ACHN (cell line): ENCODE measurements at regions not wholly inside any gene's neighbourhood (a gene's known extent, or its start where the extent isn't known, plus 50 kb on each side); places are given as distances from the start of the nearest gene placed in this dataset.
A peak's percentile ranks its signal among the peaks of the same experiment; 100 is the strongest.
"Not testable (repeated sequence)": the region's sequence is repeated elsewhere in the genome, so short reads cannot be mapped to it uniquely, and the experiment has no call there.

Experiments used
- DNase-seq: peaks from one replicate; pipeline ENCODE4 v3.0.0-alpha.2; 2015
- in situ Hi-C: cut with HindIII; loops from 2 replicates; pipeline ENCODE4 v1.10.0; 2017; ENCODE audit warnings: low sequenced_read_pairs, low pct_ligation_motif_present, low pct_unique_long_range_greater_than_20kb

DNA sequence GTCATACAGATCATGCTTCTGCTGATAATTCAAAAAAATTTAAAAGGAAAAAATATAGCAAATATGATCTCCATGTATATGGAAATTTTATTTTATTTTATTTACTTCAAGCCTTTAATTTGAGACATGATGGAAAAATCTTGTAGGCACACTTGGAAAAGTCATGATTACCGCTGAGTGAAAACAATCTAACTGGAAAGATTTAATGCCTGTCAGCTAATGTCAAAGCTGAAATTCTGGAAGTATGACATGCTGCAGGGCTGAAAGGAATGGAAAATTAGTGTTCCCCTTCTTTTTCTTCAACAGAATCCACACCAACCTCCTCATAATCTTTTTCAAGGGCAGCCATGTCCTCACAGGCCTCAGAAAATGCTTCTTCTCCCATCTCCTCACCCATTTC, 58.2 kb downstream of the RPRM start:
- in situ Hi-C loops: no loop called here

DNA sequence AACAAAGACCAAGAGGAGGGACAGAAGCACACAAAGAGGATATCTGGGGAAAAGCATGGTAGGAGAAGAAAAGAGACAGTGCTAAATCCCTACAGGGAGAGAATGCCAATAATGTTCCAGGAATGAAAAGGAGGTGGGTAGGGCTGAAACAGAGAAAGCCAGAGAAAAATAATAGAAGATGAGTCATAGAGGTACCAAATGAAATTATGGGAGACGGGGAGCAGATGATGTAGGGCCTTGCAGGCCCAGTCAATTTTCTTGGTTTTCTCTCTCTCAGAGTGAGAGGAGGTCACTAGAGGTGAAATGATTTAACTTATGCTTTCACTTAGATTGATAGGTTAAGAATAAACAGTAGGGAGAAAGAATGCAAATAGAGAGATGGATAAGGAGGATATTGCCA, 61.5 kb downstream of the RPRM start:
- no peak for DNase-seq
- in situ Hi-C loops: no loop called here

More for the DNA sequence above, 58.2 kb downstream of the RPRM start:
- DNase-seq: no peak

DNA sequence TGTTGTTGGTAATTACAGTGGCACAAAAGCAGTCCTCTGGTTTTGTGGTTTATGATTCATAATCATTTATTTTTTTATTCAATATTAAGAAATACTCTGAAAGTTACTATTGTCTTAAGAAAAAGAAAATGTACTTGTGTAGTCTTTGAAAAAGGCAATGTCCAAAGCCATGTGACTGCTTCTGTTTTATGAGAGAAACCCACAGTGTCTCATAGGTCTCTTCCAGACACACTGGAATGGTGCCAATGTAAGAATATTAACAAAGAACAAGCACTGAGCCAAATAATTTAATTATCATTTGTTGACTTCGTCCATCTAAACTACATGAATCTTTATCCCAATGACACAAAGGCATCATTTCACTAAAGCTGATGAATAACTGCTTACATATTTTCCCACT, 62.5 kb downstream of the RPRM start:
- DNase-seq: no peak
- in situ Hi-C loops: no loop called here

GRCh38 chr2:153408710-153409385, 69.7 kb downstream of the RPRM start:
- in situ Hi-C loops: no loop called here
- DNase-seq: no peak

GRCh38 chr2:153405196-153405595, 73.4 kb downstream of the RPRM start:
- DNase-seq: no peak
- in situ Hi-C loops: no loop called here

- in situ Hi-C loops: no loop called here
- no peak for DNase-seq
Measured at GRCh38 chr2:153404792-153405191, 73.8 kb downstream of the RPRM start.

DNA sequence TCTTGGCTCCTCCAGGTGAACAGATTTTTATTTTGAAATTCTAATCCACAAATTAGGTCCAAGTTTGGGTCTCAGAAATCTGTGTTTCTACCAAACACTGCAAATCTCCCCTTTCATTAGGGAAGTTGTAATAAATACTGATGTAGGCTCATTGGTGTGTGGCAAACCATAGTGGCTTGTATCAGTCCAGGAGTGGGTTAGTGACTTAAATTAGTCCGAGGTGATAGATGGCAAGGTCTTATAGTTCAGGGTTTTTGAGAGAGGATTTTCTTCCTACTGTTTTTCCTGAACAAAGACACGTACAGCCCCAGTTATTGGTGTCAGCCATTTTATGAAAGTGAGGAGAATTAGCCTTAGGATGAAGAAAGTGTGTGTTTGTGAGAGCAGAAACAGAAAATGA, 74.6 kb downstream of the RPRM start:
- DNase-seq: no peak

GRCh38 chr2:153403352-153403751, 75.2 kb downstream of the RPRM start:
- in situ Hi-C loops, DNase-seq: not testable (repeated sequence)

More for the DNA sequence above, 74.6 kb downstream of the RPRM start:
- in situ Hi-C loops: no loop called here

GRCh38 chr2:153394686-153395085, 83.9 kb downstream of the RPRM start:
- DNase-seq: no peak

DNA sequence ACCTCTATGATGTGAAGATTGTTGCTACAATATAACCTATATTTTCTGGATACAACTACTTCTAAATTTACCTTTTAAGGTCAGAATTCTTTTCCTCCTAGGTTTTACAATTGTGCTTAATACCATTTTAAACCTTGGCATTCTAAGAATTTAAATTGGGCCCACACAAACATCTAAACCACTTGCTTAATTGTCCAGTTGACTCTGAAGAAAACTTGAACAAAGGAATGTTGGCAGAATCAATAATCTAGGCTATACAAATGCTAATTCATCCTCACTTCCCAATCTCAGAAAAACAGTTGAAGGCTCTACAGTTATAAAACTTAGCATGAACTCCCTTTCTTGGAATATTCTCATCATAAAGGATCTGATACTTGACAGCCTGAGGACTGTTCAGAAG, 84.3 kb downstream of the RPRM start:
- no peak for DNase-seq
- in situ Hi-C loops: no loop called here

More at GRCh38 chr2:153394686-153395085, 83.9 kb downstream of the RPRM start:
- in situ Hi-C loops: no loop called here

GRCh38 chr2:153393518-153393917, 85.0 kb downstream of the RPRM start:
- in situ Hi-C loops: no loop called here
- DNase-seq: no peak

DNA sequence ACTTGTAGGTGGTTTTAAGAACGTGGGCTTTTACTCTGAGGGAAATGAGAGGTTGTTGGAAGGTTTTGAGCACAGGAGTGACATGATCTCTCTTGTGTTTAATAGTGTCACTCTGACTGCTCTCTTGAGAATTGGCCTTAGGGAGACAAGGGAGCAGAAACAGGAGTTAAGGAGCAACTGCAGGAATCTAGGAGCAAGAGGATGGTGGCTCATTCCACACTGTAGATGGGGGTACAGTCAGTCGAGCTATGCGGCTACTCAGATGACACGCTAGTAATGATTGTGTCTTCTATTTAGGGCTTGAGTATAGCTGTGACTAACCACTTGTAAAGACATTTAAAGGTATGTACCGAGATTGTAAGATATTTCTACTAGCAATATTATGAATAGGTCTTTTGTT, 87.4 kb downstream of the RPRM start:
- in situ Hi-C loops: no loop called here
- no peak for DNase-seq

GRCh38 chr2:153388246-153388645, 90.3 kb downstream of the RPRM start:
- in situ Hi-C loops: no loop called here
- DNase-seq: no peak

DNA sequence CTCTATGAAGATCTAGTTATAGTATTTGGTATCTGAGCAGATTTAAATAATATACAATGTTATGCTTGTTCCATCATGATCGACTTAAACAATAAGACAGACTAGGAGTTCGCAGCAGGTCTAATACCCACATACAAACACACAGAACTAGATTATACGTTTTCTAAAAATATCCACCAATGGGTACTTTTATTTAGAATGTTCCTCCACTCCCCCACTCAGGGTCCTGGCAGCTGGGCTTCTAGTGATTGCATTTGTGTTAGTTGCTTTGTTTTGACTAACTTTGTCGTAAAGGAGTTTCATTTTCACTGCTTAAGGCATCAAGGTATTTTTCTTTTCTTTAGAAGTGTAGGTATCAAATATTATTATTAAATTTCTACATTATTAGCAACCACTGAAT, 91.4 kb downstream of the RPRM start:
- in situ Hi-C loops: no loop called here
- no peak for DNase-seq

- peak; percentile 16 for DNase-seq
- in situ Hi-C loops: no loop called here
Measured at GRCh38 chr2:153386481-153386897, 92.1 kb downstream of the RPRM start.

DNA sequence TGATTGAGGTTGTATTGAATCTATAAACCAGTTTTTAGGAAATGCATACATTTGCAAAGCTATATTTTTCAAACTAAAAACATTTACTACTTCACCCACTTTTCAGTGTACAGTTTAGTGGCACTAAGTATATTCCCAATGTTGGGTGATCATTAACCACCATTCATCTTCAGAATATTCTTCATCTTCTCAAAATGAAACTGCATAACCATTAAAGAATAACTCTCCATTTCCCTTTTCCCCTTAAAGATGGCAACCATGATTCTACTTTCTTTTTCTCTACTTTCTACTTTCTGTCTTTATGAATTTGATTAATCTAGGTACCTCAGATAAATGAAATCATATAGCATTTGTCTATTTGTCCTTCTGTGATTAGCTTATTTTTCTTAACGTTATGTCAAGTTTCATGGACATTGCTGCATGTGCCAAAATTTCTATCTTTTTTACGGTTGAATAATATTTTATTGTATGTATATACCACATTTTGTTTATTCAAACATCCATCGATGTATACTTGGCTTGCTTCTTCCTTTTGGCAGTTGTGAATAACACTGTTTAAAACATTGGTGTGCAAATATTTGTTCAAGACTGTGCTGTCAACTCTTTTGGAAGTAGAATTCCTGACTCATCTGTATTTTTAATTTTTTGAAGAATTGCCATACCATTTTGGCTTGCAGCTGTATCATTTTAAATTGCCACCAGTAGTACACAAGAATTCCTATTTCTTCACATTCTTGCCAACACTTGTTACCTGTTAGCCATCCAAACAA, 104.9 kb downstream of the RPRM start:
- no peak for DNase-seq
- in situ Hi-C loops: no loop called here

GRCh38 chr2:153360239-153360638, 118.3 kb downstream of the RPRM start:
- in situ Hi-C loops: no loop called here
- DNase-seq: no peak

- in situ Hi-C loops: no loop called here
- DNase-seq: no peak
Measured at GRCh38 chr2:153354377-153354776, 124.2 kb downstream of the RPRM start.

GRCh38 chr2:153349603-153350002, 129.0 kb downstream of the RPRM start:
- DNase-seq: no peak
- in situ Hi-C loops: no loop called here
